Right lobe of liver (tissue), 6 donors: ENCODE measurements at regions not wholly inside any gene's neighbourhood (a gene's known extent, or its start where the extent isn't known, plus 50 kb on each side); places are given as distances from the start of the nearest gene placed in this dataset.

Experiments used
- ATAC-seq, 4 donors: fragments of 200-7000 bp; cut with Tn5 transposase; one replicate each; pipeline ENCODE4 v1.9.1; 2020; ENCODE audit warnings: mild to moderate bottlenecking in 4 of 4, moderate library complexity in 4 of 4
- DNase-seq, 3 donors: peaks; one replicate each; pipeline ENCODE4 v3.0.0-alpha.2; 2020
- H3K27ac ChIP-seq, 3 donors: fragments of 200-600 bp; one replicate each; pipeline ENCODE4 v1.8.0; 2022
- H3K27me3 ChIP-seq, 2 donors: fragments of 200-600 bp; one replicate each; pipeline ENCODE4 v1.8.0; 2022
- H3K36me3 ChIP-seq, 4 donors: fragments of 200-600 bp; sonication (generic) in 1 of 4; one replicate each; pipeline versions ENCODE4 v1.5.1 to v1.8.0; 2017 to 2022; ENCODE audit warnings: control low read depth in 1 of 4
- H3K4me1 ChIP-seq, 4 donors: fragments of 200-600 bp; sonication (generic) in 1 of 4; one replicate each; pipeline versions ENCODE4 v1.5.1 to v1.8.0; 2017 to 2022; ENCODE audit warnings: control low read depth in 1 of 4
- H3K4me3 ChIP-seq, 3 donors: fragments of 200-600 bp; one replicate each; pipeline ENCODE4 v1.8.0; 2022
- H3K9me3 ChIP-seq, 4 donors: fragments of 200-600 bp; sonication (generic) in 1 of 4; one replicate each; pipeline versions ENCODE4 v1.5.1 to v1.8.0; 2017 to 2022; ENCODE audit warnings: control low read depth in 1 of 4
- CTCF ChIP-seq, 4 donors: fragments of 200-600 bp in 3 of 4; fragments of 450-650 bp in 1 of 4; IDR thresholded peaks; one replicate each; pipeline versions ENCODE4 v1.5.1 to v1.8.0; 2016 to 2022; ENCODE audit warnings: antibody characterized with exemption in 4 of 4, mild to moderate bottlenecking in 2 of 4
- POLR2A ChIP-seq: fragments of 450-650 bp; IDR thresholded peaks from one replicate; pipeline ENCODE4 v1.6.1; 2017; ENCODE audit warnings: antibody characterized with exemption, mild to moderate bottlenecking
- WGBS: methylation state at CpG from one replicate; pipeline ENCODE4 v1.1.6; 2018; ENCODE audit warnings: low coverage, low lambda C conversion rate; ENCODE audit not compliant: insufficient coverage; ENCODE audit errors: missing lambda C conversion rate; 5-methylcytosine and 5-hydroxymethylcytosine counted together
- intact Hi-C, 2 donors: fragments of 100-400 bp; cut with DNase I; formaldehyde crosslinking; loops; one replicate each; pipeline versions ENCODE4 v1.11.2 to v1.14.1; 2022
- donor health status: DM: no; HTN: yes; CAD: no.
- donor health status: DM: no; HTN: no; CAD: no.
- donor health status: DM: no; HTN: no; CAD: no.
- donor health status: DM: no; HTN: yes; CAD: no.
- donor health status: DM: no; HTN: yes; CAD: no.

- intact Hi-C loops = no loop called here
- Histone ChIP-seq H3K9me3 (no peaks in the 10 kb centered on the region), H3K4me1 (no peaks in the 10 kb centered on the region), H3K27ac (no peak overlapping the region), H3K36me3 (no peaks in the 10 kb centered on the region), H3K4me3 (no peak overlapping the region), H3K27me3 (no peaks in the 10 kb centered on the region)
- 43% methylated on average over 3 of the region's 6 CpGs for WGBS
- ATAC-seq (no peak), DNase-seq (no peak)
- TF ChIP-seq CTCF (IDR thresholded peaks at IDR 0.05) = no peak
- TF ChIP-seq POLR2A = no peak
Observed at GRCh38 chr20:10919396-10920140, 245.8 kb upstream of the JAG1 start.

GRCh38 chr20:10920396-10920795 lies 246.6 kb upstream of the JAG1 start:
- DNase-seq (no peak), ATAC-seq (no peak)
- no peaks in the 10 kb centered on the region for H3K4me1 ChIP-seq
- intact Hi-C loops = no loop called here
- H3K27me3 ChIP-seq = no peaks in the 10 kb centered on the region
- 49% methylated on average over 2 of the region's 2 CpGs for WGBS
- H3K4me3 ChIP-seq = no peak overlapping the region
- no peaks in the 10 kb centered on the region for H3K36me3 ChIP-seq
- no peaks in the 10 kb centered on the region for H3K9me3 ChIP-seq
- no peak overlapping the region for H3K27ac ChIP-seq
- no peak for TF ChIP-seq POLR2A
- no peak for TF ChIP-seq CTCF (IDR thresholded peaks at IDR 0.05)

GRCh38 chr20:10921491-10922010 lies 247.8 kb upstream of the JAG1 start:
- intact Hi-C loops = no loop called here
- Histone ChIP-seq H3K27me3 (no peaks in the 10 kb centered on the region), H3K4me1 (no peaks in the 10 kb centered on the region), H3K9me3 (no peaks in the 10 kb centered on the region), H3K36me3 (no peaks in the 10 kb centered on the region), H3K4me3 (no peak overlapping the region), H3K27ac (no peak overlapping the region)
- TF ChIP-seq POLR2A (no peak), CTCF (IDR thresholded peaks at IDR 0.05) (no peak)
- no peak for ATAC-seq
- WGBS = 85% methylated on average over 2 of the region's 2 CpGs
- no peak for DNase-seq

- intact Hi-C loops = no loop called here
- no peaks in the 10 kb centered on the region for H3K27me3 ChIP-seq
- no peaks in the 10 kb centered on the region for H3K4me1 ChIP-seq
- no peak overlapping the region for H3K27ac ChIP-seq
- ATAC-seq (no peak), DNase-seq (no peak)
- no peak for TF ChIP-seq POLR2A
- H3K4me3 ChIP-seq = no peak overlapping the region
- WGBS = 79% methylated on average over 1 of the region's 1 CpG
- no peaks in the 10 kb centered on the region for H3K9me3 ChIP-seq
- no peaks in the 10 kb centered on the region for H3K36me3 ChIP-seq
Observed at GRCh38 chr20:10922506-10922905, 248.7 kb upstream of the JAG1 start.

GRCh38 chr20:10922941-10923340 lies 249.1 kb upstream of the JAG1 start:
- H3K27me3 ChIP-seq = no peaks in the 10 kb centered on the region
- TF ChIP-seq CTCF (IDR thresholded peaks at IDR 0.05) = no peak
- WGBS = 64% methylated on average over 6 of the region's 6 CpGs
- intact Hi-C loops = no loop called here
- no peak for ATAC-seq
- no peaks in the 10 kb centered on the region for H3K9me3 ChIP-seq
- no peaks in the 10 kb centered on the region for H3K36me3 ChIP-seq
- H3K27ac ChIP-seq = no peak overlapping the region
- DNase-seq = no peak
- no peaks in the 10 kb centered on the region for H3K4me1 ChIP-seq
- H3K4me3 ChIP-seq = no peak overlapping the region
